ENCODE measurements at regions not wholly inside any gene's neighbourhood (a gene's known extent, or its start where the extent isn't known, plus 50 kb on each side); places are given as distances from the start of the nearest gene placed in this dataset.
A peak's percentile ranks its signal among the peaks of the same experiment; 100 is the strongest.

DNA sequence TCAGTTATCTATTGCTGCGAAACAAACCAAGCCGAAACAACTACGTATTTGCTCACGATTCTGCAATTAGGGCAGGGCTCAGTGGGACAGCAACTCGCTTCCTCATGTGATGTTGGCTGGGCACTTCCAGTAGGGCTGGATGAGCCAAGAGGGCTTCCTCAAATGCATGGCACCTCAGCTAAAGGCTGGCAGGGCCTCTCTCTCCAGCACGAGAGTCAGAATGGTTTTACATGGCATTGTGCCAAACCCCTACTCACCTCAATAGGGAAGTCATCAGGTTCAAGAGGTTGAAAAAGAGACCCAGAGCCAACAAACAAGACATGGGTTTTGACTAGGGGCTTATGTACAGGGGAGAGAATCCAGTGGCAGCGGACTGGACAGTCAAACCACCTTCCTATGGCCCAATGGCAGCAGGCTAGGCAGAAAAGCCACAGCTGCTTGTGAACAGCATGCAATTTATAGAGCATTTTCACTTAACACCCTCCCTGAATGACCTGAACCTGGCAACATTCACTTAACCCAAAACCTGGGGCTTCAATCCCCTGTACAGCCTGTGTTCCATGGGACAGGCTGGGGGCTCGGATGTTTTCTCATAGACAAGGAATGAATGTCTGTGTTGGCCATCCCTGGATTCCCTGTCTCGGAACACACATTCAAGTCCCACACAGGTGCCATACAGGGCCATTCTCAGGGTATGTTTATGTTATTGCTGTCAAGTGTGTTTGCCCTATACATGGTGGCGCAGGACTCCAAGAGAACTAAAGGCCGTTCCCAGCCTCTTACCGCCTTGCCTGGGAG is 154.2 kb upstream of the NAV2 start:
- no peak for DNase-seq

DNA sequence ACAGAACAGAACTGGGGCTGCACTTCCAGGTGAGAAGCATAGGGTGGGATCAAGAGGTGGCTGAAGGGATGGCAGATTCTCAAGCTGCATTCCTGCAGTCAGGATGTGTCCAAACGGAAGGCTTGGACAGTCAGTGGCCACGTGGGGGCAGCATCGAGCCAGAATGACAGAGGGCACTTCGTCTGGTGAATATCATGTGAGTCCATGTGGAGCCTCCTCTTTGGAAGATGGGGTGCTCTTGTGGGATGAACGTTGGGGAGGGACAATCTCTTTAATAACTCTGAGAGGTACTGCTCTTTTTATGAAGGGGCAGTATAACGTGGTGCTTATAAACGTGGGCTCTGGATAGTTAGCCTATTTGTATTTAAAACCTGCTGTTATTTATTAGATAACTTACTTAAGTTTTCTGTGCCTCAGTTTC is 154.9 kb upstream of the NAV2 start:
- DNase-seq = peak; percentile 56

- no peak for DNase-seq
Measured at GRCh38 chr11:19557185-19557584, 155.5 kb upstream of the NAV2 start.

GRCh38 chr11:19555266-19555665 is 157.4 kb upstream of the NAV2 start:
- DNase-seq = no peak

DNA sequence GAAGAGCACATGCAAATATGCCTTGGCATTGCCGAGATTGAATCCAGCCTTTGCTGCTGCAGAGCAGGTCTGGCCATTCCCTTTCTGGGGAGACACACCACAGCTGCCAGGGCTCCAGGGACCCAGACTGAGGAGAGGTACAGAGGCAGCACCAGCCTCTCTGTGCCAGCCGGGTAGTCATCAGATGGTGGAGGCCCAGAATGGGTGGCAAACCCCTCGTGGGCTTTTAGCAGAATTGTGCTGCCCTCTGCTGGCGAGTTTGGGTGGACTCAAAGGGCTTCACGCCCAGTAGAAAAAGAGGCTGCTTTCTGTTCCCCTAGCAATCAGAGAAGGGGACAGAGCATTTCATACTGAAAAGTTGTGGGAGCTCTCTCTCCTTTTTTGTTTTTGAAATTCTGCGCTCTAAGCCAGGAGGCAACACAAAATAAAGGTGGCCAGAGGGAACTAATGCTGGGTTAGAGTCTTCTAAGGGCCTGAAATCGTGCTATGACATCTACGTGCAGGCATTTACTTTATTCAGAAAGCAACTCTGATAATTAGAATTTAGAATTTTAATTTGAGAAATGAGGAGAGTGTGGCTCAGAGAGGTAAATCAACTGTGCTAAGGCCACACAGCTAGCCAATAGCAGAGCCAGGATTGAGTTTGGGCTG is 158.8 kb upstream of the NAV2 start:
- DNase-seq = peak; percentile 69

DNA sequence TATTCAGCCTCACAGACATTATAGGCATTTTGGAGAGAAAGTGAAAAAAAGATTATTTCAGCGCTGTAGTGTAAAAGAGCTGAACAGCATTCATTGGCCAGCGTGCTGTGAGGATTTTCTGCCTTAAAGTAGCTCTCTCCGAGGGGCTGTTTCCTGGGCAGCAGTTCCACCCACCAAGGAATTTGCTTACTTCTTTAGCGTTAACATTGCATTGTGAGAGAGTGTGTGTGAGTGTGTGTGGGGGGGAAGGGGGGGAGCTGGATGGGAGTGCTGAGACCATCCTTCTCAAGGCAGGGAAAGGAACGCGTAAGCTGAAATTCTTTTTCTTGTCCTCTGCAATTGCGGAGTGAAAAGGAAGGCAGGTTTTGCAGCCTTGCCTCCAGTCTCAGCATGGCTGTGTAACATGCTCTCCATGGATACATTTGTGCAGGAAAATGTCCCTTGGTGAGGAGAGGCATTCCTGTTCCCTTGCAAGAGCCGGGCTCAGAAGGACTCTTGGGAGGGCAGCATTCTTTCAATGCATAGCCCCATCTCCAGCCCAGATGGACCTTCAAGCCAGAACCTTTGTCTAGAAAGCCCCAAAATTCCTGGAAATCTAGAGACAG is 159.9 kb upstream of the NAV2 start:
- DNase-seq = no peak

- no peak for DNase-seq
Measured at GRCh38 chr11:19552161-19552560, 160.5 kb upstream of the NAV2 start.

DNA sequence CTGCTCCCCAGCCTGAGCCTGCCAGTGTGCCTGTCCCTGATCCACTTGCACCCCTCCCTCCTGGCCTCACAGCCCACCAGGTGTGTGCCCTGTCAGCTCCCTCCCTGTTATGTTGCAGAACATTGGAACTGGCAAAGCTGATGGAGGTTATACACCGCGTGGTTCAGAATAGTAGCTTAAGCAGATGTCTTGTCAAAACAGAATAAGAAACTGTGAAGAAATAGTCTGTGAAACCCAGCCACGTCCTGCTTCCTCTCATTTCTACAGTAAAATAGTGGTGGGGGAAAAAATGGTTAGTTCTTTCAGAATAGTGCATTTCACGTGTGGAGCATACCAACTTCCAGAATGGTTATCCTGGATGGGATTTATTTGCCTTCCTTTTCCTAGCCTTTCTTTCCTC is 161.2 kb upstream of the NAV2 start:
- DNase-seq = no peak

DNA sequence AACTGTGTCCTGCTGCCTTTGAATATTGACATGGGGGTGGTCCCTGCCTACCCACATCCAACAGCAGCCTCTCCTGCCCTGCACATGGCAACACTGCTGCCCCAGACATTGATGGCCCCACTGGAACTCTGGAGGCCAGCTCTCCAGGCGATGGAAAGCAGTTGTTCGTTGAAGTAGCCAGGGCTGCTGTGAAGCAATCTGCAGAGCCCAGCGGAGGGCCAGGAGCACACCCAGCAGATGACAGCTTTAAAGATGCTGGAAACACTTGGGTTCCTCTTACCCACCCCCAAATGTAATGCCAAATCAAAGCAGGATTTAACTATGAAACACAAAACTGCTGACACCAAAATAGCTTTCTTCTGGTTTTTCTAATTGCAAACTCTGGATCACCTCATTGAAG is 165.6 kb upstream of the NAV2 start:
- no peak for DNase-seq

DNA sequence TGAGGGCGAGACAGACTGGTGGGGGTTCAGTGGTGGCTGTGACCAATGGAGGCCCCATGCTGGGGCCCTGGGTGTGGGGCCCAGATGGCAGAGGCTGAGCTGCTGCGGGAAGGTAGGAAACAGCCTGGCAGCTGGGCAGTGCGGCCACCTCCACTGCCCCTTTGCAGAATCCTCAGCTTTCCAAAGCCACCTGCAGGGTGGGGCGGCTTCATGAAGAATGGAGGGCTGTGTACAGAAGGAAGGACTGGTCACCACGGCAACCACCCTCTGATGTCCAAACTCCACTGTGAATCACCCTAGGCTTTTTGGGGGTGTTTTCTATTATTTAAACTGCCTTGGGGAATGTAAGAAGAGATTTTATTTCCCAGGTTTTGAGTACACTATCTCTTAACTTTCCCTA is 166.3 kb upstream of the NAV2 start:
- no peak for DNase-seq

GRCh38 chr11:19541521-19542049 is 171.1 kb upstream of the NAV2 start:
- no peak for DNase-seq

DNA sequence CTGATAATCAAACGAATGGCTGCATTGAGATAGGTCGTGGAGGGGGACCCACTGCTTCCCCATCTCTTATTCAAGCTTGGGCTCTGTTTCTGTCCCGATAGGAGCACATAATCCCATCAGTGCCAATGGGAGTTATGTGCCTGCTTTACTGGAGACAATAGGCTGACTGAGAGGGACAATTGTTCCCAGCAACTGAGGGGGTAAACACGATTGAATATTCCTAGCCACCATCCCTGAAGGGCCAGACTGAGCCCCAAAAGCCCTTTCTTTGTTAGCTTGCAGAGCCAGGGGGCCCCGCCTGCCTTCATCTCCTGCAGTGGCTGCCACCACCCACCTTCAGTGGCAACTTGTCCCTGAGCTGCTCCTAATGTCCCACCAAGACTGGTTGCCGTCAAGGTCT is 172.8 kb upstream of the NAV2 start:
- no peak for DNase-seq

GRCh38 chr11:19537803-19538453 is 174.7 kb upstream of the NAV2 start:
- DNase-seq = no peak

GRCh38 chr11:19536131-19536530 is 176.5 kb upstream of the NAV2 start:
- no peak for DNase-seq

GRCh38 chr11:19530505-19530904 is 182.1 kb upstream of the NAV2 start:
- DNase-seq = no peak

DNA sequence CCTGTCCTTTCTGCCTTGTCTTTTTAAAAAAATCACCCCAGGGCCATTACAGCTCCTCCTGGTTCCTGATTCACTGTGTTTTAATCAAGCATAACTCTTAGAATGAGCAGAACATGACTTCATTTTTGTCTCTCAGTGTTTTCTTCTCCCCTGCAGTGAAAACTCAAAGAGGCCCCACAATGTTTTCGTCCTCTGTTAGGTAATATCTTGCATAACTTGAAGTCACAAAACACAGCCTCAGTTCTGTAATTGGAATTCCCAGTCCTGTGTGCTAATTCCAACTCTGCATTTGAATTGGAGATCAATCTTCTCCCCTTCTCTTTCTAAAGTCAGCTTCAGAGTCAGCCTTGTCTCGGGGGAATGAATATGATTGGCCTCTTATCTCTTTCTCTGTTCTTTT is 186.5 kb upstream of the NAV2 start:
- no peak for DNase-seq

GRCh38 chr11:19525714-19526113 is 186.9 kb upstream of the NAV2 start:
- no peak for DNase-seq

GRCh38 chr11:19525276-19525675 is 187.4 kb upstream of the NAV2 start:
- no peak for DNase-seq

- no peak for DNase-seq
Measured at GRCh38 chr11:19524171-19524671, 188.4 kb upstream of the NAV2 start.

DNA sequence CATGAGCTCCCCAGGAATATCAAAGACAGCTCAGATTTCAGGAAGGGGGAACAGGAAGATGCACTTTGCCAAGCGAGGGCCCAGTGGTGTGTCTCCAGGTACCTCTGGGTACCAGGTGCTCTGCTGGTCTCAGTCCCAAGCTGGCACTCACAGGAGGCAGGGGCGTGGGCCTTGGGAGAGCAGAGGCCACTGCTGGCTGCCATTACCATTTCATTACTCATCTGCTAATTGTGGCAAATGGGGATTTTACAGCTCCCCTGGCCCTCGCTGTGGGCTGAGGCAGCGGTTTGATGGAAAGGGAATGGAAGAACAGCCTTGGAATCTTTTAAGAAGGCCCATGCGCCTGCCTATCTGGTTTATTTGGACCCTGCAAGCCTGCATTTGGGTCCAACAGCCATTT is 192.0 kb upstream of the NAV2 start:
- no peak for DNase-seq

GRCh38 chr11:19519912-19520641 is 192.6 kb upstream of the NAV2 start:
- DNase-seq = no peak

DNA sequence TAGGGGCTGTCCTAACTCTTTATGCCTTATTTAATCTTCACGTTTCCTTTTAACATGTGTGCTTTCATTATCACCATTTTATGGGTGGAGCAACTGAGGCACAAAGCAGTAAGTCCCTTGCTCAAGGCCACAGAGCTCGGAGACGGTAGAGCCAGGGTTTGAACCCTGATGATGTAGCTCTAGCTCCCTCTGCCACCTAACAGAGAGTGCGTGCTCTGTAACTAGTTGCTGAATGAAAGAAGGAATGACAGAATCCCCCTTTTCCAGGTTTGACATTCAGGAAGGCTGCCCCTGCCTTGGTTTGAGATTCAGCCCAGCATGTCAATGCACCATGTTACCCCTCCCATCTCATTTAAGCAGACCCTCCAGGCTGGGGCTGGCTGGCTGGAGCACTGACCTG is 193.3 kb upstream of the NAV2 start:
- DNase-seq = no peak

- DNase-seq = no peak
Measured at GRCh38 chr11:19513253-19513652, 199.4 kb upstream of the NAV2 start.

Measured in NCI-H774 (cell line).